ENCODE measurements at regions not wholly inside any gene's neighbourhood (a gene's known extent, or its start where the extent isn't known, plus 50 kb on each side); places are given as distances from the start of the nearest gene placed in this dataset.

GRCh38 chr10:29883231-29883630 is 176.2 kb downstream of the JCAD start:
- TF ChIP-seq ESRRA (CRISPR knock-in tag; IDR thresholded peaks at IDR 0.05; ENCODE audit: low read depth) (no peak), CHD2 (IDR thresholded peaks at IDR 0.05; ENCODE audit: low read depth, low read length) (no peak), ZNF580 (CRISPR knock-in tag; IDR thresholded peaks at IDR 0.05; ENCODE audit: borderline replicate concordance, low read depth) (no peak), ATF2 (CRISPR knock-in tag; IDR thresholded peaks at IDR 0.05) (no peak), JUN (CRISPR knock-in tag; IDR thresholded peaks at IDR 0.05) (no peak), NR1H2 (CRISPR knock-in tag; IDR thresholded peaks at IDR 0.05; ENCODE audit: borderline replicate concordance, low read depth) (no peak), ELF3 (CRISPR knock-in tag; IDR thresholded peaks at IDR 0.05) (no peak)
